ENCODE measurements at regions not wholly inside any gene's neighbourhood (a gene's known extent, or its start where the extent isn't known, plus 50 kb on each side); places are given as distances from the start of the nearest gene placed in this dataset.

- TF ChIP-seq CTCF (conservative IDR thresholded peaks at IDR 0.05; ENCODE audit: low read depth, low read length) (no peak), EZH2 (IDR thresholded peaks at IDR 0.05; ENCODE audit: low read length, unreplicated experiment) (no peak)
Measured at GRCh38 chr6:92399911-92400310, 1019.4 kb downstream of the EPHA7 start.

All from PC-3 (cell line).